ENCODE measurements at regions not wholly inside any gene's neighbourhood (a gene's known extent, or its start where the extent isn't known, plus 50 kb on each side); places are given as distances from the start of the nearest gene placed in this dataset.

- TF ChIP-seq POLR2A (IDR thresholded peaks at IDR 0.05) (no peak), CTCF (IDR thresholded peaks at IDR 0.05 in 8 of 11, conservative IDR thresholded peaks at IDR 0.05 in 3 of 11) (no peak)
Observed at GRCh38 chr6:225907-226306, 66.4 kb upstream of the DUSP22 start.
